CD4-positive, alpha-beta T cell treated with Interleukin-10 for 1 hour (primary cell): ENCODE measurements at regions not wholly inside any gene's neighbourhood (a gene's known extent, or its start where the extent isn't known, plus 50 kb on each side); places are given as distances from the start of the nearest gene placed in this dataset.

ENCODE experiments used
- DNase-seq: peaks from one replicate; pipeline ENCODE4 v3.0.0-alpha.2; 2020

GRCh38 chr13:40407567-40407966 is 258.9 kb downstream of the FOXO1 start:
- no peak for DNase-seq

GRCh38 chr13:40408602-40409001 is 257.8 kb downstream of the FOXO1 start:
- DNase-seq, result no peak

GRCh38 chr13:40409278-40409677 is 257.2 kb downstream of the FOXO1 start:
- DNase-seq, result no peak

GRCh38 chr13:40410315-40410714 is 256.1 kb downstream of the FOXO1 start:
- DNase-seq, result no peak

GRCh38 chr13:40420160-40420740 is 246.2 kb downstream of the FOXO1 start:
- no peak for DNase-seq

GRCh38 chr13:40422588-40423235 is 243.7 kb downstream of the FOXO1 start:
- no peak for DNase-seq

GRCh38 chr13:40428354-40428753 is 238.1 kb downstream of the FOXO1 start:
- DNase-seq, result no peak

GRCh38 chr13:40429706-40430545 is 236.5 kb downstream of the FOXO1 start:
- DNase-seq, result no peak

GRCh38 chr13:40432018-40432978 is 234.1 kb downstream of the FOXO1 start:
- no peak for DNase-seq

GRCh38 chr13:40433001-40433400 is 233.4 kb downstream of the FOXO1 start:
- DNase-seq, result no peak

GRCh38 chr13:40433577-40433976 is 232.9 kb downstream of the FOXO1 start:
- DNase-seq, result peak; percentile 61

- DNase-seq, result no peak
Observed at GRCh38 chr13:40434516-40435397, 231.7 kb downstream of the FOXO1 start.

GRCh38 chr13:40438022-40438680 is 228.3 kb downstream of the FOXO1 start:
- DNase-seq, result peak; percentile 23

- peak; percentile 23 for DNase-seq
Observed at GRCh38 chr13:40438999-40439797, 227.2 kb downstream of the FOXO1 start.

- no peak for DNase-seq
Observed at GRCh38 chr13:40439928-40440327, 226.5 kb downstream of the FOXO1 start.

- no peak for DNase-seq
Observed at GRCh38 chr13:40440990-40441820, 225.2 kb downstream of the FOXO1 start.

GRCh38 chr13:40442231-40442630 is 224.2 kb downstream of the FOXO1 start:
- DNase-seq, result no peak

GRCh38 chr13:40442826-40443225 is 223.6 kb downstream of the FOXO1 start:
- no peak for DNase-seq

- DNase-seq, result no peak
Observed at GRCh38 chr13:40444241-40444640, 222.2 kb downstream of the FOXO1 start.
